Gastroesophageal sphincter (tissue), 4 donors: ENCODE measurements at regions not wholly inside any gene's neighbourhood (a gene's known extent, or its start where the extent isn't known, plus 50 kb on each side); places are given as distances from the start of the nearest gene placed in this dataset.
A peak's percentile ranks its signal among the peaks of the same experiment; 100 is the strongest.

Source experiments
- ATAC-seq: fragments of 150-250 bp; one replicate; pipeline ENCODE4 v1.9.1; 2016; ENCODE audit warnings: mild to moderate bottlenecking, moderate library complexity
- H3K27ac ChIP-seq, 4 donors: fragments of 200-600 bp; sonication (generic) in 3 of 4; 1 replicate in 3 of 4; 2 replicates in 1 of 4; pipeline ENCODE4 v1.5.1; 2016 to 2019
- H3K27me3 ChIP-seq: fragments of 200-600 bp; sonication (generic); one replicate; pipeline ENCODE4 v1.5.1; 2019
- H3K36me3 ChIP-seq, 2 donors: fragments of 200-600 bp; sonication (generic); one replicate each; pipeline ENCODE4 v1.5.1; 2019; ENCODE audit warnings: control low read depth in 1 of 2
- H3K4me1 ChIP-seq, 3 donors: fragments of 200-600 bp; sonication (generic); 1 replicate in 2 of 3; 2 replicates in 1 of 3; pipeline ENCODE4 v1.5.1; 2016 to 2019; ENCODE audit warnings: control low read depth in 2 of 3
- H3K4me3 ChIP-seq, 2 donors: fragments of 200-600 bp; sonication (generic); one replicate each; pipeline ENCODE4 v1.5.1; 2019; ENCODE audit warnings: mild to moderate bottlenecking in 1 of 2, moderate library complexity in 1 of 2
- H3K9me3 ChIP-seq, 3 donors: fragments of 200-600 bp; sonication (generic); one replicate each; pipeline ENCODE4 v1.5.1; 2017 to 2019; ENCODE audit warnings: control low read depth in 2 of 3
- EP300 ChIP-seq: sonication (generic); formaldehyde crosslinking; IDR thresholded peaks from one replicate; pipeline ENCODE4 v1.6.1; 2017; ENCODE audit warnings: antibody characterized with exemption, mild to moderate bottlenecking
- POLR2A ChIP-seq, 2 donors: fragments of 450-650 bp; IDR thresholded peaks; one replicate each; pipeline ENCODE4 v1.6.1; 2017; ENCODE audit warnings: antibody characterized with exemption in 2 of 2, mild to moderate bottlenecking in 2 of 2, moderate library complexity in 1 of 2
- POLR2AphosphoS5 ChIP-seq: sonication (generic); formaldehyde crosslinking; IDR thresholded peaks from one replicate; pipeline ENCODE4 v1.6.1; 2017; ENCODE audit warnings: antibody characterized with exemption
- WGBS, 2 donors: methylation state at CpG; one replicate each; pipeline ENCODE4 v1.1.5; 2018; ENCODE audit warnings: low coverage in 1 of 2; 5-methylcytosine and 5-hydroxymethylcytosine counted together
- TF ChIP-seq, protein P1 (sequence below), 4 experiments: fragments of 200-600 bp in 2 of 4; fragments of 450-650 bp in 2 of 4; sonication (generic) in 1 of 4; IDR thresholded peaks; one replicate each; pipeline ENCODE4 v1.5.1; 2017 to 2019; ENCODE audit warnings: antibody characterized with exemption in 4 of 4, mild to moderate bottlenecking in 2 of 4, moderate library complexity in 2 of 4

DNA sequence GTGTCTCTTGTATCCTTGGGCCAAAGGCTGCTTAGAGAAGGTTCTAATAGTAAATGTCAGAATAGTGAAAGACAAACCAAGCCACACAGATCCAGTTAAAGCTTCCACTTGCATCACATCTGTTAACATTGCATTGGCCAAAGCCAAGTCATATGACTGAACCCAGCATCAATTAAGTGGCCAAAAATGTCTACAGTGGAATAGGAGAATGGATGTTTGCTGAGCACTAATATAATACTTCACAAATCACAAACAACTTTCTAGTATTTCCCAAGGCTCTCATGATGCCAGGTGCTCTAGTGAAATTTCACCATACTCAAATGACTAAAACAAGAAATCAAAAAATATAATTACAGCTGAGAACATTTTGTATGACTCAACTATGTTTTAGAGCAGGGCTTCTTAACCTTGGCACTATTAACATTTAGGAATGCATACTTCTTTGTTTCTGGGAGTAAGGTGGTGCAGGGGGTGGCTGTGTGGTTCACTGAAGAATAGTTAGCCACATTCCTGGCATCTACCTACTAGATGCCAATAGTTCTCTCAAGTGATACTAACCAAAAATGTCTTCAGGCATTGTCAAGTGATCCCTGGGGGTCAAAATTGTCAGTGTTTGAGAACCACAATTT, 148.0 kb upstream of the SPTLC3 start:
- TF ChIP-seq EP300 (no peak), POLR2A (IDR thresholded peaks at IDR 0.05) (no peak), POLR2AphosphoS5 (no peak)
- TF ChIP-seq, protein P1, sequence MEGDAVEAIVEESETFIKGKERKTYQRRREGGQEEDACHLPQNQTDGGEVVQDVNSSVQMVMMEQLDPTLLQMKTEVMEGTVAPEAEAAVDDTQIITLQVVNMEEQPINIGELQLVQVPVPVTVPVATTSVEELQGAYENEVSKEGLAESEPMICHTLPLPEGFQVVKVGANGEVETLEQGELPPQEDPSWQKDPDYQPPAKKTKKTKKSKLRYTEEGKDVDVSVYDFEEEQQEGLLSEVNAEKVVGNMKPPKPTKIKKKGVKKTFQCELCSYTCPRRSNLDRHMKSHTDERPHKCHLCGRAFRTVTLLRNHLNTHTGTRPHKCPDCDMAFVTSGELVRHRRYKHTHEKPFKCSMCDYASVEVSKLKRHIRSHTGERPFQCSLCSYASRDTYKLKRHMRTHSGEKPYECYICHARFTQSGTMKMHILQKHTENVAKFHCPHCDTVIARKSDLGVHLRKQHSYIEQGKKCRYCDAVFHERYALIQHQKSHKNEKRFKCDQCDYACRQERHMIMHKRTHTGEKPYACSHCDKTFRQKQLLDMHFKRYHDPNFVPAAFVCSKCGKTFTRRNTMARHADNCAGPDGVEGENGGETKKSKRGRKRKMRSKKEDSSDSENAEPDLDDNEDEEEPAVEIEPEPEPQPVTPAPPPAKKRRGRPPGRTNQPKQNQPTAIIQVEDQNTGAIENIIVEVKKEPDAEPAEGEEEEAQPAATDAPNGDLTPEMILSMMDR (IDR thresholded peaks at IDR 0.05): no peak
- no peak overlapping the region for H3K27ac ChIP-seq
- H3K9me3 ChIP-seq: peaks cover 0 to 6% (median 0%) of the 10 kb centered on the region in 3 donors
- H3K4me1 ChIP-seq: no peaks in the 10 kb centered on the region
- H3K36me3 ChIP-seq: no peaks in the 10 kb centered on the region
- no peak for ATAC-seq
- no peaks in the 10 kb centered on the region for H3K27me3 ChIP-seq
- H3K4me3 ChIP-seq: no peak overlapping the region

DNA sequence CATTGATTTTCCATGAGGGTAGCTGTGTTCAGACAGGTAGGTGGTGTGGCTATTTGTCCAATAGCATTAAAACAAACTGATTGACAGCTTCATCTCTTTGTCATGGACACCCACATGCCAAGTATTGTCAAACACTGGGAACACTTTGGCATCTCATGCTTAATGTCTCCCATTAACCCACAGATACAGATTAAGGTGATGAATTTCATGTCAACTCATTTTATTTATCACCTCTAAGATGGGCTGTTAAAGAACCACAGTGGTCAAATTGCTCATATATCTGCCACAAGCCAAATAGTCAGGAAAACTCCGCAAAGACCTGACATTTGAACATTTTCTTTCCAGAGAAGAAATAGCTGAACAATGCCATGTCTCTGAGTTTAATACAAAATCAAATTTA, 139.1 kb upstream of the SPTLC3 start:
- no peaks in the 10 kb centered on the region for H3K36me3 ChIP-seq
- 89 to 90% methylated on average over 1 of the region's 1 CpG for WGBS, 2 donors
- no peak overlapping the region for H3K27ac ChIP-seq
- H3K4me3 ChIP-seq: no peak overlapping the region
- TF ChIP-seq, protein P1 (IDR thresholded peaks at IDR 0.05): no peak
- TF ChIP-seq POLR2AphosphoS5: no peak
- TF ChIP-seq POLR2A (IDR thresholded peaks at IDR 0.05): no peak
- TF ChIP-seq EP300: no peak
- ATAC-seq: no peak
- no peaks in the 10 kb centered on the region for H3K9me3 ChIP-seq
- no peaks in the 10 kb centered on the region for H3K27me3 ChIP-seq
- H3K4me1 ChIP-seq: no peaks in the 10 kb centered on the region

DNA sequence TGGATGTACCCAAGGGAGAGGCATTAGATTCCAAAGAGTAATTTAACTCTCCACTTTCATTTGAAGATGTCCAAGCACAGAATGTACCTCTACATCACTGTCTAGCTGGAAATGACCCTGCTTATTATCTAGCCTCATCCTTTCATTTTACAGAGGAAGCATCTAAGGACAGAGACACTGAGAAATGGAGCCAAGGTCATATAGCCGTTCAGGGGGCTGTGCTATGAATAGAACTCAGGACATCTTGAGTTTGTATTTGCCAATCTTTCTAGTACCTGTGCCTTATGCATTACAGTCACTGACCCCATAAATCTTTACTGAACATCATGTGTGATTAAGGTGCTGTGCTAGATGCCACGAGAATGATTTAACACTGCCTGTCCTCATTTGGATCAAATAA, 138.2 kb upstream of the SPTLC3 start:
- WGBS, 2 donors: 44 to 80% methylated on average over 2 of the region's 2 CpGs
- TF ChIP-seq POLR2AphosphoS5: no peak
- TF ChIP-seq EP300: no peak
- TF ChIP-seq, protein P1 (IDR thresholded peaks at IDR 0.05): no peak
- no peak for TF ChIP-seq POLR2A (IDR thresholded peaks at IDR 0.05)

DNA sequence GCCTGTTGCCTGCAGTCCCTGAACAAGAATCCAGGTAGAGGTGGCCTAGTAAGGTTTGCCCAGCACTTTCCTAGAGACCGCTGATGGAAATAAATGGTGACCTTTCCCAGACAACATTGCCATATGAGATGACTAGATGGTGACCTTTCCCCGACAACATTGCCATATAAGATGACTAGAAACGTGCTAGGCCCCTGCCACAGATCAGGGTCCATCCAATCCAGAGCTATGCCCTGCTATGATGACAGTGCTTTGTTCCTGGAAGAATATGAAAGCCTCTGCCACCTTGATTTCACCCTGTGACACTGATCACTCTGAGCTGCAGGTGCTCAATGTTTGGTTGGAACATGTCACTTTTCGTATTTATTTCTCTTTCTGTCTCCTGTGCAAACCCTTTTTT, 133.8 kb upstream of the SPTLC3 start:
- Histone ChIP-seq H3K4me3 (no peak overlapping the region), H3K27me3 (no peaks in the 10 kb centered on the region), H3K36me3 (no peaks in the 10 kb centered on the region), H3K4me1 (no peaks in the 10 kb centered on the region), H3K27ac (no peak overlapping the region), H3K9me3 (no peaks in the 10 kb centered on the region)
- 78 to 94% methylated on average over 3 to 4 of the region's 4 CpGs for WGBS, 2 donors
- TF ChIP-seq POLR2AphosphoS5: no peak
- TF ChIP-seq, protein P1 (IDR thresholded peaks at IDR 0.05): no peak
- TF ChIP-seq EP300: no peak
- TF ChIP-seq POLR2A (IDR thresholded peaks at IDR 0.05): no peak
- ATAC-seq: no peak

More for the DNA sequence above, 138.2 kb upstream of the SPTLC3 start:
- Histone ChIP-seq H3K4me3 (no peak overlapping the region), H3K4me1 (no peaks in the 10 kb centered on the region), H3K27me3 (no peaks in the 10 kb centered on the region), H3K9me3 (no peaks in the 10 kb centered on the region), H3K36me3 (no peaks in the 10 kb centered on the region), H3K27ac (no peak overlapping the region)
- ATAC-seq: no peak

DNA sequence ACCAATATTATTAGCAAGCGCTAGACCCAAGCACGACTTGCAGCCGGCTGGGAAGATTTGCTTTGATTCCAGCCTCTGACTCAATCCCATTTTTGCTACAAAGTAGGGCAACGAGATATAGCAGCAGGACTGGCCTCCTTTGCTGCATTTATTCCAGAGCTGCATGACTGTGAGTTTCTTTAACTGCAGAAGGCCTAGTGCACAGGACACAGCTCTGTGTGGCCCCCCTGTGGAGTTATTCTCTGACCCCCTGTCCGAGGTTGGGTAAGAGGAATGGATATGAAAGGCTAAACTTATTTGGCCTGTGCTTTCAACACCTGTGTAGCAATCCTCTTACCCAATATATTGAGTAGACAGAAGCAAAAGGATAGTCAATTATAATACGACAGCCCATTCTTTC, 133.3 kb upstream of the SPTLC3 start:
- Histone ChIP-seq H3K27ac (no peak overlapping the region), H3K4me3 (no peak overlapping the region), H3K27me3 (no peaks in the 10 kb centered on the region), H3K4me1 (no peaks in the 10 kb centered on the region), H3K9me3 (no peaks in the 10 kb centered on the region), H3K36me3 (no peaks in the 10 kb centered on the region)
- ATAC-seq: peak; percentile 60
- WGBS, 2 donors: 31 to 62% methylated on average over 4 to 6 of the region's 6 CpGs
- TF ChIP-seq POLR2AphosphoS5 (no peak), POLR2A (IDR thresholded peaks at IDR 0.05) (no peak)
- TF ChIP-seq, protein P1 (IDR thresholded peaks at IDR 0.05): no peak
